ENCODE measurements at regions not wholly inside any gene's neighbourhood (a gene's known extent, or its start where the extent isn't known, plus 50 kb on each side); places are given as distances from the start of the nearest gene placed in this dataset.

- DNase-seq (ENCODE audit: low read depth in 1 of 2, low spot score in 1 of 2): no peak
Observed at GRCh38 chrX:43562372-43562771, 93.7 kb upstream of the MAOA start.

DNA sequence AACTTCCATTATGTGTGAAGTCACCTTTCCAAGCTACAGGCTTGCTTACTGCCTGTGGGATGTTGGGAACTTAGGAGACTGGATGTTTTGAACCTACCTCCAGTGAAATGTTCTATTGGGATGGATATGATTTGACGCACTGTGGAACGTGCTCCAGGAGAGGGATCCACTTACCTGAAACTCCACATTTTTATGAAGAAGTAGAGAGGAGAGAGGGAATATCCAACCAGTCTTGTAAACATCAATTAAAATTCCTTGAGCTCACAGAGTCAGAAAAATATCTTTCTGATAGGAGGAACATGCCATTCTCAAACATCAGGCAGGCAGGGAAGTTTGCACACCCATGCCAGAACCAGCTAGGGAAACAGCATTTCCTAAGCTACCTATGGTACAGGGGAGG lies 91.1 kb upstream of the MAOA start:
- no peak for DNase-seq (ENCODE audit: low read depth in 1 of 2, low spot score in 1 of 2)

- DNase-seq (ENCODE audit: low read depth in 1 of 2, low spot score in 1 of 2): no peak
Observed at GRCh38 chrX:43566170-43566569, 89.9 kb upstream of the MAOA start.

- DNase-seq (ENCODE audit: low read depth in 1 of 2, low spot score in 1 of 2): no peak
Observed at GRCh38 chrX:43573441-43574015, 82.6 kb upstream of the MAOA start.

- no peak for DNase-seq (ENCODE audit: low read depth in 1 of 2, low spot score in 1 of 2)
Observed at GRCh38 chrX:43580621-43581020, 75.5 kb upstream of the MAOA start.

GRCh38 chrX:43581167-43581566 lies 74.9 kb upstream of the MAOA start:
- DNase-seq (ENCODE audit: low read depth in 1 of 2, low spot score in 1 of 2): no peak

DNA sequence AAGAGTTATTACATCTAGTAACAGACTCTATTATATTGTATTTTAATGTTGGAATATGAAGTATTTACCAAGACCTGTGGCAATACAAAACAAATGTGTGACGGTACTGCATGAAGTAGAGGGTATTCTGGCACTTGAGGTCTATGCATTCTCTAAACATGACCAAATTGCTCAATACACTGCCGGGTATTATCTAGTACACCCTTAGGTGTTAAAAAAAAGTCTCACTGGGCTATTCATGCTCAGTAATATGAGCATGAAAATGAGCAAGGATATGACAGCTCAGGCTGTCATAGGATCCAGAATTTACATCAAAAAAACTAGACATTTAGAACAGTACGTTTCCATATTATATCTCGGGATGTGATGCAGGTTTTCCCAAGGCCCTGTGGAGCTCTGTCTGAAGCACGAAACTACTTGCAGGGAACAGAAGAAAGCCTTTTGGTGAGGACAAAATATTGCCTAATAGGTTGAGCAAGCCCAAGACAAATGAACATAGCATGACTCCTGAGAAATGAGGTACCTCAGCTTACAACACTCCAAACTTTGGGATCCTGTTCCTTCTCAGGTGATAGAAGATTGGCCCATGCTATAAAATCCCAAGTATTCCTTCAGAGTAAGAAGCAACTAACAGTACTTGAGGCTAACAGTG lies 74.1 kb upstream of the MAOA start:
- no peak for DNase-seq (ENCODE audit: low read depth in 1 of 2, low spot score in 1 of 2)

- no peak for DNase-seq (ENCODE audit: low read depth in 1 of 2, low spot score in 1 of 2)
Observed at GRCh38 chrX:43582540-43582913, 73.6 kb upstream of the MAOA start.

DNA sequence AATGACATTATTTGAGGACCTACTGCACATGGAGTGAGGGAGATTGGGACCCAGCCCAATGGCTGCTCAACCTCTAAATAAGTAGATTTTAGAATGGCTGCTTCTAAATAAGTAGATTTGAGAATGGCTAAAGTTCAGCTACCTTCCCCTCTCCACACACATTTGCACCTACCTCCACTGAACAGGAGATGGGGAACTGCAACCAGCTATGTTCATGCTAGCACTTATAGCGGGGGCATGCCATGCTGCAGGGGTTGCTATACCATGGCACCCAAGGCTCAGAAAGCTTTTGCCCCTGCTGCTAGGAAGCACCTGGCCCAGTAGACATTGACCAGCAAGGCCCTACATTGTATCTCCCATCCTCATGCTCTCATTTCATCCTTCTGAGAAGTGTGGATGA lies 70.2 kb upstream of the MAOA start:
- DNase-seq (ENCODE audit: low read depth in 1 of 2, low spot score in 1 of 2): no peak

- no peak for DNase-seq (ENCODE audit: low read depth in 1 of 2, low spot score in 1 of 2)
Observed at GRCh38 chrX:43586830-43587229, 69.3 kb upstream of the MAOA start.

DNA sequence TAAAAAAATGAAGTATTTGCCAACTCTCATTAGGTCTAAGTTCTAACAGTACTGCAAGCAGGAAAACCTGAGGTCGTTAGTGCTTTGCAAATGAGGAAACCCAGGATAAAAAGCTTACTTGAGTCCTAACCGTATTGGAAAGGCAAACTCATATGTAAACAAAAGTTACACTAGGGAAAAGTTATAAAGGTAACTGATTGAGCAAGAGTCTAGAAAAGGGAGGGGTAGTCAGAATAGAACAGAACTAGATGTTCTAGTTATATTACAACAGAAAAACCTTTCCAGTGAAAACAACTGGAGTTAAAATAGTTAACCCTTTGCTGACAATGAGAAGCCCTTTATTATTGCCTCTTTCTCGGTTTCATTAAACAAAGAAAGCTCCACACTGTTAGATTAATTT lies 66.4 kb upstream of the MAOA start:
- no peak for DNase-seq (ENCODE audit: low read depth in 1 of 2, low spot score in 1 of 2)

DNA sequence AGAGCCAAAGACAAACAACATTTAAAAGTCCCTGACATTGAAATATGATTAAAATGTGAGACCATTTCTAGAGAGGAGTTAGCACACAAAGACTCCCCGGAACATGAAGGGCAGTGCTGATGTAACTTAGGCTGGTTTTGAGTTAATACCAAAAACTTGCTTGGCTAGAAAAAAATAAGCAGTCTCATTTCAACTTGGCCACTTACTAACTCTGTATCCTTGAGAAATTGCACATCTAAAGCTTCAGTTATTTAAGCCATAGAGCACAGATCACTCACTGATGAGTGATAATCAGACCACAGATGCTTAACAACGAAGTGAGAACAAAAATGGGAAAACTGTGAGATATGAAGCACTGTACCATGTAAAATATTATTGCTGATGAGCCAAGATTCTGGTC lies 65.9 kb upstream of the MAOA start:
- no peak for DNase-seq (ENCODE audit: low read depth in 1 of 2, low spot score in 1 of 2)

DNA sequence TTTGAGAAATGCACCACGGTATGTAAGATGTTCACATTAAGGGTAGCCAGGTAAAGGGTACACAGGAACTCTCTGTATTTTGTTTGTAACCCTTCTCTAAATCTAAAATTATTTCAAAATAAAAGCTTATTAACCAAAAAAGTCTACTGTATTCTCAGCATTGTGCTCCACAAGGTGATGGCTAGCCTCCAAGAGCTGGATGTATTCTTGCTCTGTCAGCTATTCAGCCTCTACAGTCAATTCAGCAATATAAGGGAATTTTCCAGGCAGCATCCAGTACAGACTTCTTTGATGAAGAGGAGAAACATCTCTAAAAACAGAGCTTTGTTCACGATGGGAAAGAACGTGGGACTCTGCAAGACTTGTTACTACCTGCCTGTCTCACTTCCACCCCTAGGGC lies 63.5 kb upstream of the MAOA start:
- no peak for DNase-seq (ENCODE audit: low read depth in 1 of 2, low spot score in 1 of 2)

DNA sequence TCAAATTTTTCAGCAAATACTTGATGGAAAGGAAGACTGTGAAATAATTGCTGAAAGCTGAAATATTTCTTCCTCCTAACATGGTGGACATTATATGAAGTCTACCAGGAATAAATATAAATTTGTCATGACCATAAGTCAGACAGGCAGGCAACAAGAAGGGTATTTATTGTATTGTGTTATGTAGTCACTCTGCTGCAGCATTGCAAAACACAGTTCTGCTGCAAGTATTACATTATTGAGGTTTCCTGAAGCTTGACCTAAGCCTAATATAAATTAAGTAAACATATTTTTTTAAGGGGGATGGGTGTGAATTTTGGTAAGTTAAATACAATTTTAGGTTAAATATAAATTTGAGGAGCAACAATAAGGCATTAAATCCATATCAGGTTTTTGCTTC lies 60.2 kb upstream of the MAOA start:
- DNase-seq (ENCODE audit: low read depth in 1 of 2, low spot score in 1 of 2): no peak

DNA sequence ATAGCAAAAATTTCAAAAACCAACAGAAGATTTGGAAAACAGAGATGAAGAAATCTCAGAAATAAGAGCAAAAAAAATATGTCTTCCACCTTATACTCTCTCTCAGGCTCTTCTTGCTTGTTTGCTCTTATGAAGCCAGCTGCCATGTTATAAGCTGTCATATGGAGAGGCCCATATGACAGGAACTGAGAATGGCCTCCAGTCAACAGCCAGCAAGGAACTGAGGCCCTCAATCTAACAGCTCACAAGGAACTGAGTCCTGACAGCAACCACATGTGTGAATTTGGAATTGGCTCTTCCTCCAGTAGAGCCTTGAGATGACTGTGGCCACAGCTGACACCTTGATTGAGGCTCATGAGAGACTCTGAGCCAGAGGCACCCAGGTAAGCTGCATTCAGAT lies 51.3 kb upstream of the MAOA start:
- DNase-seq (ENCODE audit: low read depth in 1 of 2, low spot score in 1 of 2): no peak

- no peak for DNase-seq (ENCODE audit: low read depth in 1 of 2, low spot score in 1 of 2)
Observed at GRCh38 chrX:43605351-43605750, 50.7 kb upstream of the MAOA start.

Measured in stimulated activated CD4-positive, alpha-beta T cell treated with anti-CD3 and anti-CD28 coated beads, Interleukin-15, amount 100 ng/mL, for 1 hour (primary cell).